ELR (cell line): ENCODE measurements at regions not wholly inside any gene's neighbourhood (a gene's known extent, or its start where the extent isn't known, plus 50 kb on each side); places are given as distances from the start of the nearest gene placed in this dataset.

ENCODE experiments used
- DNase-seq: peaks from one replicate; pipeline ENCODE4 v3.0.0-alpha.2; 2015; ENCODE audit warnings: low read depth

DNA sequence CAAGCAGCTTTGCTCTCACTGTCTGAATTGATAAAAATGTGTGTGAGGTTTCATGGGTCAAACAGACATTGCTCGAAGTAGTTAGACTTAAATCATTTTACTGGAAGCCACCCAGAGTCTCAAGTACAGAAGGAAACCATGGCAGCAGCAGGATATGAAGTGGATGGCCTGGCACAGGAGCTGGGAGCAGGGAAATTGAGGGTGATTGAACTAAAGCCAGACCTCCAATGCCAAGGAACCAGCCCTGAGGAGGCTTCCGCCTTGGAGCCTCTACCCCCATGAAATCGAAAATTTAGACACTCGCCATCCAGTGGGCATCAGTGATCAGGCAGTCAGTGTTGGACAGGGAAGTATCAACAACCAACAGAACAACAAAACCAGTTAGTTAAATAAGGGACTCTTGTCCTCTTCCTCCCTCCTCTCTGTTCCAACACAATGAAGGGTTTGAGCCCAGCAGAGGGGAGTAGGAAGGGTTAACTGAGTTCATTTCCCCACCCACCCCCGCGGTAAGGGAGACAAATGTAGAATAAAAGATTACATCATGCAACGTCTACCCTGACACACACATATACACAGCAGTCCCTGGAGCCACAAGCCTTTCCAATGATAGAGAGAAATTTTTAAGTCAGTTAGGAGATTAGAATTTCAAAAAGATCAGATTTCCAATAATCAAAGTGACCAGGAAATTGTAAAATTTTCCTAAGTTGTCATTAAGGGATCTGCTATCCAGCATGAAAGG lies 156.3 kb downstream of the SLC16A9 start:
- DNase-seq, result no peak

GRCh38 chr10:59550061-59550460 lies 159.6 kb downstream of the SLC16A9 start:
- no peak for DNase-seq

DNA sequence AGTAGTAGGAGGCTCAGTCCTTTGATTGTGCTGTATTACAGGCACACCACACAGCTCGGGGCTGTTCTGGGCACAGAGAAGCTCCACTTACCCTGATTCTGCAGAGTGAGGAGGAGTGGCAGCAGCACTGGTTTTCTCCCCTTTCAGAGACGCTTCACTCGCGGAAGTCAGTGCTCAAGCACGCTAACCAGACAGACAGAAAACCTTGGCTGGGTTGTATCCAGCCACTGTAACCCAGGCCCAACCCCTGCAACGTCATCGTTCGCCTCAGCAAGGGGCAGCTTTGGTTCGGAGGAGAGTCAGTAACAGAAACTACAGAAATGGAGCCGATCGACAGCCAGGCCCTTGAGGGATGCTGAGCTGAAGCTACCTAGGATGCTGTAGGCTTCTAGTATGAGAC lies 171.0 kb downstream of the SLC16A9 start:
- DNase-seq, result no peak

- no peak for DNase-seq
Measured at GRCh38 chr10:59537501-59537900, 172.1 kb downstream of the SLC16A9 start.

GRCh38 chr10:59536167-59537014 lies 173.3 kb downstream of the SLC16A9 start:
- peak; percentile 19 for DNase-seq

GRCh38 chr10:59524348-59524747 lies 162.0 kb upstream of the FAM13C start:
- no peak for DNase-seq

DNA sequence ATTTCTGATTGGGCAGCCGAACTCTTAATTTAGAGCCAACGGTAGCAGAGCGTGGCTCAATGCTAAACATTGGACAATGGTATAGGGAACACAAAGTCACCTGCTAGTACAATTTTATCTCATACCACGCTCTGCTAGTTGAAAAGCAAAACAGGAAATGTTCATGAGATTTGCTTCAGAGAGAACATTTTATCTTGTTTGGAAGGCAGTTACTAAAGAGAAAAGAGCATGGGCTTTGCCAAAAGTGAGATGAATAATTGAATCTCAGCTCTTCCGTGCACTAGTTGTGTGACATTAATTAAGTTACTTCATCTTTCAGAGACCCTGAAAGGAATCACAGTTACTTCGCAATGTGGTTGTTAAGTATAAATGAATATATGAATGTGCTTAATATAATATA lies 161.5 kb upstream of the FAM13C start:
- DNase-seq, result no peak

- DNase-seq, result no peak
Measured at GRCh38 chr10:59517996-59518395, 155.6 kb upstream of the FAM13C start.

- no peak for DNase-seq
Measured at GRCh38 chr10:59517341-59517899, 155.1 kb upstream of the FAM13C start.

DNA sequence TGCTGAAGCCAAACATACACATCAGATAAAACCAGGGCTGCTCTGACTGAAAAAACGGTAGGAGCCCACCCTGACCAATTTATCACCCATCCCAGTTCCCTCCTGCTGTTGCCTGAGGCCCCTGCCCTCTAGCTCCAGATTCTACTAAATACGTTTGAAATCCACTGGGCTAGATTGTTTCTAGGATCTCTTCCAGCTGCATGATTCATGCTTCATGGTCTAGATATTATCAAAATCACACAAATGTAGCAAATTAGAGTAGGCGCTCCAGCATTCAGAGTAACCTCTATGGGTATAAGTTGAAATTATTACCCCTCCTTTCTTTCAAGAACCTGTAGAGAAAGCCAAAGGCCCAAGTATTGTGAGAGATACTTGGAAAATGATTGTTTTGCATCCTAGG lies 151.2 kb upstream of the FAM13C start:
- DNase-seq, result no peak

DNA sequence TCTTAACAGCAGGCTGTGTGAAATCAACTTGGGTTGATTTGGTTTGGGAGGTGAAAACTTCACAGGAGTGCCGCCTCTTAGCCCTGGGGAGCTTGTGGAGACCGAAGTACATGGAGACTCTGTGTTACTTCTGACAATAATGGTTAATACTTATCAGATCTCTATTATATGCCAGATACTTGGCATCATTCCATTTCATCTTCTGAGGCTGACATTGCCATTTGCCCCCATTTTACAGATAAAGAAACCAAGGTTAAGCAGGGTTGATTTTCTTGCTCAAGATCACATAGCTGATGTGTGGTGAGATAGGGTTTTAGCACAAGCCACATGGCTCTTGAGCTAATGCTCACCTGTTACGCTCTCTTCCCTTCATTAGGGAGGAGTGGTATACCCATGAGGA lies 150.6 kb upstream of the FAM13C start:
- DNase-seq, result no peak

DNA sequence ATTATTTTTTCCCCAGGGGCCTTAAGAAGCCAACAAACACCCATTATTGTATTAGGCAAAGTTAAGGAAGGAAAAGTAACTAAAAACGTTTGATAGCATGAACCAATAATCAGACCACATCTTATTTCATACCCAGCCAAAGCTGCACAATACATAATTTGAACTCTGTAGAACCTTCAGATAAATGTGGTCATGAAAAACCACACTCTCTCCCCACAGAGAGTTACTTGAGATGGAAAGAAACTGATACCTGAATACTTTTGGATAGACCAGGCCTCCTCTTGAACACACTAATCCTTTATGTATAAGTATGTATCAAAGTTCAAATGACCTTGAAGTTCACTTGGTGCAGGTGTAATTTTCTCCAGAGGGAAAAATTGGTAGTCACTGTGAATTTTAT lies 146.6 kb upstream of the FAM13C start:
- DNase-seq, result no peak

DNA sequence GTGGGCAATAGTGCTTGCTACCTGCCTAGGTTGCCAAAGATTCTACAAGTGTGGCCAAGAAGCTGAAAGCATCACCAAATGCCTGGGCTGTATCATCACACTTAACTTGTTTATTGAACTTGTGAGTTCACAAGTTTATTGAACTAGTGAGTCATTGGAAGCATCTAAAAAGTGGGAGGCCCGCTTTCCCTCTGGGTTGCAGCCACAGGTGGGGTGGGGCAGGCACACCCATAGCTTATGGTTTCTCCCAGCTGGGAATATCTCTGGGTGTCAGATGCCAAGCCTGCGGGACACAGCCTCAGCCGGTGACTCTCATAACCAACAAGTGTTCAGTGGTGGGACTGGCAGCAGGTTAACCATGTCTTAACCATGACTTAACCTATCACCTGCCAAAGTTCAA lies 145.9 kb upstream of the FAM13C start:
- DNase-seq, result peak; percentile 1

DNA sequence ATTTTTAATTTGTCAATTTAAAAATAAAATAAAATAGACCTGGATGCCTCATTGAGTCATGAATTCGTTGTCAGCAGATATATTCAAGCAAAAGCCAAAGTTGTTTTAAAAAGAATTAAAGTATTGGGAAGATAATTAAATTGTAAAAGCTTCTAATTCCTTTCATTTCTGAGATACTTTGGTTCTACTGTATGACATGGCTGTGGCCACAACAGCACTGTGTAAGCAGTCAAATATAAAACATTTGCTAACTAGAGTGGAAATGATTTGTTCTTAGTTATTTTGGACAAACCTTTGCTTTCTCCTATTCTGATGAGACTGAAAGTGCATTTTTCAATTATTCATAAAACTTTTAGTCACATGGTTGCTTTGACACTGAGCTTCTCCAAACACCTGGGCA lies 143.6 kb upstream of the FAM13C start:
- no peak for DNase-seq

GRCh38 chr10:59499460-59499859 lies 137.1 kb upstream of the FAM13C start:
- DNase-seq, result no peak

- DNase-seq, result no peak
Measured at GRCh38 chr10:59493017-59493416, 130.7 kb upstream of the FAM13C start.

- DNase-seq, result no peak
Measured at GRCh38 chr10:59479426-59479825, 117.1 kb upstream of the FAM13C start.

- DNase-seq, result no peak
Measured at GRCh38 chr10:59470570-59470969, 108.2 kb upstream of the FAM13C start.

DNA sequence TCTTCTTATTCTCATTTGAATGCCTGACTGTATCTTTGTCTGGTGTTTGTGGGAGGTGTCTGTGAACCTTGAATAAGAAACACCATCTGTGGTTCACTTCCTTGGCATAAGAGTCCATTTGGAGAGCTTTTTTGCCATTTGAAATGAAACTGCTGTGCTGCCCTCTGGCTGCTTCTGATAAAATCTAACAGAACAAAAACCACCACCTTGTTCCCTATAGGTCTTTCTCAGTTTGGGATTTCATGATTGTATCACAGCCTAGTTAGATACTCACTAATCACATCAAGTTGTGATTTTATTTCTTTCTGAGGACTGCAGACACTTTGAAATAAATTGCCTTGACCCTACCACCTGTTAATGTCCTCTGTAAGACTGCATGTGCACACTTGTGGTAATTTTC lies 102.7 kb upstream of the FAM13C start:
- peak; percentile 3 for DNase-seq

GRCh38 chr10:59464483-59464882 lies 102.1 kb upstream of the FAM13C start:
- no peak for DNase-seq

DNA sequence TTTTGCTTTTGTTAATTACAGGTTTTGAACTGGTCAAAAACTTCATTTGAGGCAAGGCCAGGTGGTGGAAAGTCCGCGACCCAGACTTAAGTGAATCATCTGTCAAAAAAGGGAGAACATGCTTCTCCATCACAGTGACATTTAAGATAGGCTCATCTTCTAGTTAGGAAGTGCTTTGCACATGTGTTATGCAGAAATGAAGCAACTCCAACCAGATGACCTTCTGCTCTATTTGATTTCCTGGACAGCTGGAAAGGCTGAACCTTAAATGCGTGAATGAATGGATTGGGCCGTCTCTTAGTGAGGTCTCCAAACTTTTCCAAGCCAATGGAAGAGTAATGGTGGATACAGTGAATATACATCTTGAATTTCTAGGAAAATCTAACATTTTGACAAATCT lies 101.6 kb upstream of the FAM13C start:
- no peak for DNase-seq

GRCh38 chr10:59460601-59461000 lies 98.3 kb upstream of the FAM13C start:
- no peak for DNase-seq

GRCh38 chr10:59456199-59456598 lies 93.8 kb upstream of the FAM13C start:
- DNase-seq, result no peak
